Right renal cortex interstitium (tissue), 3 donors: ENCODE measurements at regions not wholly inside any gene's neighbourhood (a gene's known extent, or its start where the extent isn't known, plus 50 kb on each side); places are given as distances from the start of the nearest gene placed in this dataset.

Experiments used
- DNase-seq, 3 donors: peaks; one replicate each; pipeline ENCODE4 v3.0.0-alpha.2; 2013; ENCODE audit warnings: low read depth in 3 of 3, low spot score in 2 of 3

DNA sequence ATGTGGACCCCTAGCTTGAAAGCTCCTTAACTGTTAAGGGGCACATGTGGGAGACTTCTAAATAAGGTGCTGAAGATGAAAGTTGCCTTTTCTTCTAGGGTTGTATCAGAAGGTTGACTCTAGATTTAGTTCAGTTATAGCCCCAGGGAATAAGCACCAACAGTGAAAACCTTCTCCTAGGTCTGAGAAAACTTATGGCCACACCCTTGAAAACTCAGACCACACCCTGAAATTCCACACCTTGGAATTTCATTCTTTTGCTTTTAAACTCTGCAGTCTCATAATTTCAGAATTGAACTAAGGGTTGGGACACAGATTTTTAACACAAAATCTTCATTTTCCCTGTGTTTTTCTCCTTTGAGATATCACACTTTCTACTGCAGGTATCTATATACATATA is 355.8 kb upstream of the IL12A start:
- DNase-seq: no peak

DNA sequence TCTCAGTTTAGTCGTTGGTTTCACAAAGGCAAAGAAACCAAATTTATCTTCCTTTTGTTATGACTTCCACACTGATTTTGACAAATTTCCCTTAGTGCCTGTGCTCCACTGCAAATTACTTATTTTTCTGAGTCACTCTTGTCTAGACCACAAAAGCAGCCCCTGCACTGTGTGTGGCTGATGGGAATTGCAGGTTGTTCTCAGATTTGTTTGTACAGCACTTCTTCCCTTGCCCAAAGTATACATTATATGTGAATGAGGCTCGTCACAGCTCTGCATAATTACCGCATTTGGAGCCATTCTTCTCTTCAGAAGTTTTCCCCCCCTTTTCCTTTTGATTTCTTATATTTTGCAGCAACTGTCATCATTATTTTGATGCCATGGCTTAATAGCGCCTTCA is 354.2 kb upstream of the IL12A start:
- no peak for DNase-seq

DNA sequence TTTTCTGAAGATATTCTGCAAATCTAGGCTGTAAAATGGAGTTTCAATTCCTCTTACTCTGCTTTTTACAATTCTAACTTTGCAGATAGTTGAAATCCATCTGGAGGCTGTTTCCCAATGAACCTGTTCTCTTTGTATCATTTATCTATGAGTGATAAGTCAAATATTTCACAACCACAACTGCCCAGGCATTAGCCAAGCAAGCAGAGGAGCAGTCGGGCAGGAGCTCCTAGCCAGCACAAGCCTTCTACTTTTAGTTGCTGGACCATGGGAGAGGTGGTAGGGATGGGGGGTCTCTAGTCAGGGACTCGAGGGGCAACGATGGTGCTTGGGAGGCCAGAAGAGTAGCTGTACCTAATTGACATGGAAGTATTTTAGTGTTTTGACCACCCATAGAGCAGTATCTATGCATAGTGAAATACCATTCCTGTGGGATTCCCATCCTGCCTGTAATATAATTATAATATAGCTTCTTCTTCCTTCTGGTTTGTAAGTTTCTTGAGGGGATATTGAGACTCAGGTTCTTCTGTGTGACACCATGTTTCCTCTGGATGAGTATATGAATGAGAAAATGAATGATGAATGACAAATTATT is 353.5 kb upstream of the IL12A start:
- DNase-seq: no peak

DNA sequence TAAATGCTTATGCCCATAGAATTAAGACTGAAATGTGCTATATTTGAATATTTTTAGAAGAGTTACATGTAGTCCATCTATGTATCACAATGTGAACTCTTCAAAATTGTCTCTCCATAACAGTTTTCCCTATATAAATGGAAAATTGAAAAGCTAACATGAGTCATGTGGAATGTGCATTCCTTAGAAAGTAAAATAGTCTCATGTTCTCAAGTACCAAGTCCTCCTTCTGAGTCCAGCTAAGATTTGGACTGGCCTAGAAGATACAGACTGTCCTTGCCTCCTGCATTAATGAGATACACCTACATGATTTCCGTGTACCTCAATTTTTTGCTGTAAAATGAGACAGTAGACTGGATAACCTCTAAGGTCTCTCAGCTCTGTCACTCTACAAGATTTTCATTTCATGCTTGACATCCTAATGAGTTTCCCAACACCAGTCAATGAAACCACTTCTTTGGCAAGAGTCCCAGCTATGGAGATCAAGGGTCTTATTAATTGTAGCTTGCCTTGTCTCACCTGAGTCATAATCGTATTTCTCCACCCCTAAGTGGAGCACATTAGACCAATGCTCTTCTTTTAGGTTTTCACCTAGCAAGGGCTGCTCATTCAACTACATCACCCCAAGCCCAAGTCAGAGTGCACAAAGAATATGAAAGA is 350.6 kb upstream of the IL12A start:
- DNase-seq: no peak

DNA sequence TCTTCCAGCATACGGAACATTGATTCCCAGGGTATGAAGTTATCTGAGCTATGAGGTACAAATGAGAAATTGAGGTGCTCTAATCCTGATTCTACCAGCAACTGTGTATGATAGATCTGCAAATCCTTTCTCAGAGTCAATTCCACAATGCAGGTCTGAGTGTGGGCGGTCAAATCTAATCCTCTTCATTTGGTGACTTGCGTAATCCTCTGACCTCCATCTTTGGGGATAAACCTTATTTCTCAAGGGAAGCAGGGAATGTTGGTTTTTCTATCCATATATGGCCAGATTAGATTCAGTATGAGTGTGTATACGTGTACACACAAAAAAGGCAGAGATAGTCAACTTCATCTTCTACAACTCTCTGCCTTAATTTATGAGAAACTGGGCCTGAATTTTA is 348.4 kb upstream of the IL12A start:
- no peak for DNase-seq

DNA sequence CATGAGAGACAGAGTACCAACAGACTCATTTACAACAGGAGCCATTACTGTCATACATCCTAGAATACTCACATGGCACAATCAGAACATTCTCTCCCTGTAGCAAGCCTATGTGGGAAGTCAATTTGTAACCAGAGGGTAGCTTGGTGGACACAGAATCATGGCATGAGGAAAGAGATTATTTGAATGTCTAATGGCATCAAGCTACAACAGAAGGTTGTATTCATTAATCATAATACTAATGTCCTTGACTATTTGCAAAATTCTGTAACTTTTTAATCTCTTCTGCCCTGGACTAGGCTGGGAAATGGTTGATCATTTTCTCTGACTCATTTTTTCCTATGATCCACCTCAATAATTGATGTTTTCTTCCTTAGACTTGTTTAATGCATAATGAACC is 345.2 kb upstream of the IL12A start:
- DNase-seq: no peak

DNA sequence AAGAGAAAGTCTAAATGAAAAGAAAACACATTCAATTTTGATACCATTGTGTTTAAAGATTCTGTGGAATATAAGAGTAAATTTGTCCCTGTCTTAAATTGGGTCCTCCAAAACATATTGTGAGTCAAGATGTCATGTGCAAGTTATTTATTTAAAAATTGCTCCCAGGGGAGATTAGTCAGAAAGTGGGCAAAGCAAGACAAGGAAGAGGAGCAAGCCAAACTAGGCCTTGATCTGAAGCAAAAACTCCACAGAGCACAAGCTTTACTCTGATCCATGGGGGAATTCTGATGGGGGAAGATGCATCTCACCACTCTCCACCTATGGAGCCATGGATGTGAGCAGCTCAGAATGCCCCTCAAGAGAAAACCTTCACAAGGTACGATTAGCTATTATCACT is 342.8 kb upstream of the IL12A start:
- DNase-seq: no peak

DNA sequence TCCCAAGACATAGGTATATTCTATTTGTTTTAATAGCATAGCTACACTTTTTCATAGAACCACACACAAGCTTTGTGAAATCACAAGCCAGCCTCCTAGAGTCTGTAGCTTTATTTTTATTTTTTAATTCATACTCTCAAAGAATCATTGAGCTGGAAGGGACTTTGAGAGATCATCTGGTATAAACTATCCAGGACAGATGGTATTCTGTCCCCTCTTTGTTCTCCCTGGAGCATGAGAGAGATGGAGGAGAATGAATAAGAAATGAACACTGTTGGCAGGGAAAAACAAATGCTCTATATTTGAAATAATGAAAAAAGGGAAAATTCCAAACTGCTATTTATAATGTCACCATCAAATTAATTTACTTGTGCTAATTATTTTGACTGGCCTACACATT is 338.7 kb upstream of the IL12A start:
- no peak for DNase-seq

DNA sequence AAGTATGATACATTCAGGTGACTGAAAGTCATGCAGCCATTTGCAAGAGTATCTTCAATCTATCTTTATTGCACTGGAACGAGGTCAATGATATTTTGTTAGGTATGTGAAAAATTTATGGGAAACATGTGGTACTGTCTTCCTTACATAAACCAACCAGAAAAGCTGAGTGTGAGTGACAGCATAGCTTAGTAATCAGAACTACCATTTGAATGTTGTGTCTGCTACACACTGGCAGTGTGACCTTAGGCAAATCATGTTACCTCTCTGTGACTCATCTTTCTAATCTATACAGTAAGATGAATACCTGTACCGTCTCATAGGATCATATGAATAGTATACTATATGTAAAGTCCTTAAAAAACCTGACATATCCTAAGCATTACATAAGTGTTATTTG is 337.9 kb upstream of the IL12A start:
- DNase-seq: no peak

DNA sequence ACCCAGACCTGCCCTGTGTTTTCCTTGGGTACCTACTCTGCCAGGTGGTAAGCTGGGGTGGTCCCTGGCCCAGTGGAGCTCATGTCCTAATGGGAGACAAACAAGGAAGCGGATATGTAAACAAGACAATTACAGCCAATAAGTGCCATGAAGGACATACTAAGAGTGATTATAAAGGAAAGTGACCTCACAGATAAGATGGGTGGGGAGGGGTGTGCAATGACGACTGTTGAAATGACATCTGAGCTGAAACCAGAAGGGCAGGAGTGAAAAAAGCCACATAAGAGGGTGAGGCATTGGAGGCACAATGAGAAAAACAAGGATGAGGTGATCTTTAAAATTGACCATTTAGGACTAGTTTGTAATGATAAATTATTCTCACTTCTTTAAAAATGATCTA is 336.2 kb upstream of the IL12A start:
- no peak for DNase-seq

DNA sequence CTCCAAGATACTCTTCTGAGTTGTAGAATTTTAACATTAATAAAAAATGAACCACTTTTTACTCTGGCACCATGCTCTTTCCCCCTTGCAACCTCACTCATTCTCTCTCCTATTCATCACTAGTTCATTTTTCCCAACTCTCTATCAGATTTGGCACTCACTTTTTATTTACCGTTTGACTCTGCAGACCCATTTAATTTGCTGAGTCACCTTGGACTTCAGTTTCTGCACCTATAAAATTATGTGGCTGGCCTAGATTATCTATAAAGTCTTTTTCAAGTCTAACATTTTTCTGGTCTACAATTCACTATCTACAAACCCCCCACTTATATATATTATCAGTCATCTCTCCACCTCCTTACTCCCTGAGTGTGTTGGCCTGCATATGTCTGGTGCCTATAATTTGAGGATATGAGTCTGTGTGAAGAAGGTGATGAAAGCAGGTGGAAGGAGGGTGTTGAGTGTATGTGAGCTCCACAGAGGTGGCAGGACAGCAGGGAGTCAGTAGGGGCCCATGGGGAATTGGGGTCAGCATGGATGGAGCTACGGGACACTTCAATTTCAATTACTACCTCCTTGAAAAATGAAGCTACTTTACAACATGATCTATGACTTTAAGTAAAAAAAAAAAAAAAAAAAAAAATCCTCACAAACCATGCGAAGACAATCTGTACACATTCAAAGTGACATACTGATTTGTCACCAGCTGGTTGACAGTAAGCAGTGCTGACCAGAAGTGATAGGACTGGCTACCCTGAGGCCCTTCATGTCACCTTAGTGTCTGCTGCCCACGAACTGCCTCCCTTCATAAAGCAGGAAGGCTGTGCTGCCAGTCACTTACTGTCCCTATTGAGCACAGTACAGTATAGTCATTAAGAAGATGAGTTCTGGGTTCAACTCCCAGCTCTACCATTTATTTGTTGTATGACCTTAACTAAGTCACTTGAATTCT is 334.2 kb upstream of the IL12A start:
- DNase-seq: no peak

DNA sequence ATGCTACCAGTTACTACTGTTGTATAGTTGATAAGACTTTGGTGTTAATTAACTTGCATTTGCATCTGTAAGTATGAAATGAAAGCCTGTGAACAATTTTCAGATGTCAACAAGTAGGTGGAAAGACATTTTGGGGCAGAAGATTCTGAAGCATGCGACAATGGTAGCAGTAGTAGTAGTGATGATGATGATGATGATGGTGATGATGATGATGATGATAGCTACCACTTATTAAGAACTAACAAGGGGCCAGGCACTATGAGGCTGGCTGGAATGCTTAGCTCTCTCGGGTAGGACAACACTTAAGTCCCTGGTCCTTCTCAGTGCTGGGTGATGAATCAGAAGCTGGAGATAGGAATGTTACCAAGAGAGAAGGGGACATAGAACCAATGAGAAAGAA is 333.4 kb upstream of the IL12A start:
- no peak for DNase-seq

DNA sequence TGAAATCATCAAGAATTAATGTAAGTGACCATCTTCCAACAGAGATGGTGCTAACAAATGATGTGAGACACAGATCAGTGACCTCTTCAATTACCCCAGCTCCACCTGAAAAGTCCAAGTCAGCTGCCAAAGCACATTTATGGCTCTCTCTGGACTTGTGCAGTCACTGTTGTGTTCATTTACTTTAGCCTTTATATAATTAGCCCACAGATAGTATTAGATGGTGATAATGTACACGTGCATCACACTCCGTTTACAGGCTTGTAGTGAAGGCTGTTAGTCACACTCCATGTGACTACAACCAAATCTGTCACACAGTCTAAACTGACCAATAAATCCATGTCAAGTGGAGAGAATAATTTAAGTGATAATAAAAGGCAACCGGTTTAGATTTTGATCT is 331.5 kb upstream of the IL12A start:
- DNase-seq: no peak

DNA sequence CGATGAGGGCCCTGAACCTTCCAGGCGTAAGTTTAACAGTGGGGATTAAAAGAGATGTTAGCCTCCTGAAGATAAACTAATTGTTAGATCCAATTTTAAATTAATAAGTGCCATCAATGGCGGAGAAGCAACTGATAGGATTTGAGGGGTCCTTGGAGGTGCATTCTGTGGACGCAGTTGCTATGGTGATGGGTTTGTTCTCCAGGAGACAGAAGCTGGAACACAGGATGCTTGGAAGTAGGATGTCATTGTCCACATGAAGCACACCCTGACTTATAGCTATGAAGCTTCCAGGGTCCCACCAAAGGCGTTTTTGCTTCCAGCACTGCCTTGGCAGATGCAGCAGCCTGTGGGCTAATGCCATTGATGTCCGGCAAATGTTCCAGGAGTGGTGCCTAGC is 331.0 kb upstream of the IL12A start:
- no peak for DNase-seq

DNA sequence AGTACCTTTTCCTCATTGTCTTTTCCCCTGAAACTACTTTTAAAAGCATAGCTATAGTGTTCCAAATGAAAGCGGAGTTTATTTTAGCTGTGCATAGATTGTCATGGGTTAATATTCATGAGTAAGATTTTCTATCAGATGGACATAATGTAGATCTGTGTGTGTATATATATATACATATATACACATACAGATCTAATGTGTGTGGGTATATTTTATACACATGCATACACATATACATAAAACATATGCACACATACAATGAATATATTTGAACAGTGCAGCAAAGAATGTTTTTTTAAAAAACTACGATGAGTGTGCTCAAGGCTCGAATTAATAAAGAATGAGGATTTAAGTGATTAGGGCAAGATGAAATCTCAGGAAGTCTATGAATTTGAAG is 328.3 kb upstream of the IL12A start:
- DNase-seq: no peak

DNA sequence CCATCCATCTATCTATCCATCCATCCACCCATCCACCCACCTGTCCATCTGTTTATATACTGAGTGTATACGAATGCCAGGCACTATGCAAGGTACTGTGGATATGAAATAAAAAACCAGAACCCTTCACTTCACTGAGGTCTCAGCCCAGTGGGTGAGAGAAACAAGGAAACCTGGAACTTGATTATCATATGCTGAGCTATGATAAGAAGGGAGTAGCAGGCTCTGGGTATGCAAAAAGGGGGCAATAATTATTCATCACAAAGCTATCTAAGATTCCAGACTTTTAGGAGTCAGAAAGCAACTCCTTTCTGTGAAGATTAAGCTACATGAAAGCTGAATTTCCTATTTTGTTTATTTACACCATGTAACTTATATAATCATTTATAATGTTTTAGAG is 327.7 kb upstream of the IL12A start:
- DNase-seq: no peak

DNA sequence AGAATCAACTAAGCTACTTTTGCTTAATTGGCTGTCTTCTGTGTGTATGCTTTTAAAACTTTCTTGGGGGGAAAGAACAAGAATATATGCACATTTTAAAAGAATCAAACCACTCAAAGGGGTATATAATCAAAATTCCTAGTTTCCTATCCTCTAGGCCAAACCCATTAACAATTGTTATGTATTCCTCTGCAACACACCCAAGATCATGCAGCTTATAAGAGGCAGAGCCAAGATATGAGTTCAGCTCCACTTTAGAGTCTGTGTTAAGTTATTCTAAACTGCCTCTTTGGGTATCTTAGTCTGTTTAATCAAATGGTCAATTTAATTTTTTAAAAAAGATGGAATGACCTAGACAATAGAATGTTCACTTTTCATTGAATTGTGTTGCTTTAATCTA is 326.1 kb upstream of the IL12A start:
- no peak for DNase-seq

DNA sequence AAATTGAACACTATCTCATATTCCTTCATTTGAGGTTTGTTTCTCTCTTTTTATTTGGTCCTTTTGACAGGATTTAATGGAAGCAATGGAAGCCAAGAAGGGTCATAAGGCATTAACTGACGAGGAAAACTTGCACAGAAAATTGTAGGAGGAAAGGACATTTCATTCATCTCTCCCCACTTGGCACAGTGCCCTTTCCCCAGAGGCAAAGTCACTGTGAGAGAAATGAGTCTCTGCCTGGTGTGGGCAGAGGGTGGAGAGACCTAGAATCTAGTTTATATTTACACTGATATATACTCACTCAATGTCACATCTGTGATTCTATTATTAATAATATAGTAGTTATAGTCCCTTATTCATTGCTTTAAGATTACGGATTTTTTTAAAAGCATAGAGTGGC is 324.6 kb upstream of the IL12A start:
- DNase-seq: no peak

DNA sequence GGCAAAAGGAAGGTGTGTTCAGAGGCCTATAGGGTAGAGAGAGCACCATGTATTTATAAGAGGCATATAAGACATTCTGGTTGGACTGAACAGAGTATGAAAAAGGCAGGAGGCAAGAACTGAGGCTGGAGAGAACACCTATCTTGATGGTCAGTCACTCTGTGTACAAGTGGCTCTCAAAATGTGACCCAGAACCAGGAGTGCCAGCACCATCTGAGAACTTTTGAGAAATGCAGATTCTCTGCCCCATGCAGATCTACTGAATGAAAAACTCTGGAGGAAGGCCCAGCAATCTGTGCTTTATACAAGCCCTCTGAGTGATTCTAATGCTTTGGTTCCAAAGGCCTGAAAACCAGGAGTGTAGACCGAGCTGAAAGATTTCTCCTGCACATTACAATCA is 324.0 kb upstream of the IL12A start:
- no peak for DNase-seq

DNA sequence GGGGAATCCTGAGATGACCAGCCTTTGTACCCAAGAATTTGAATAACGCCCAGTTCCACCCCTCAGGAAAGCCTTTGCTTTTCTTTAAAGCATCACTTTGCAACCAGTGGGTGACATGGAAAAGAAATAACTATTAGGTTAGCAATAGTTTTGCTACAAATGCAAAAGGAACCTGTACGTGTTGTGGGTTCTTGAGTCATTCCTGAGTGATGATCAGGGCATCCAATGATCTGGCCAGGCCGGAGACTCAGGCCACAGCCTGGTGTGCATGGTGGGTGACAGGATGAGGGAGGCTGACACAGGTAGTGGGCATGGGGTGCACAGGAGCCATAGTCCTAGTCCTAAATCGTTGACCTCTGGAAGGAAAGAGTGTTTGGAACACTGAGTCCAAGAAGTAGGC is 321.4 kb upstream of the IL12A start:
- no peak for DNase-seq

DNA sequence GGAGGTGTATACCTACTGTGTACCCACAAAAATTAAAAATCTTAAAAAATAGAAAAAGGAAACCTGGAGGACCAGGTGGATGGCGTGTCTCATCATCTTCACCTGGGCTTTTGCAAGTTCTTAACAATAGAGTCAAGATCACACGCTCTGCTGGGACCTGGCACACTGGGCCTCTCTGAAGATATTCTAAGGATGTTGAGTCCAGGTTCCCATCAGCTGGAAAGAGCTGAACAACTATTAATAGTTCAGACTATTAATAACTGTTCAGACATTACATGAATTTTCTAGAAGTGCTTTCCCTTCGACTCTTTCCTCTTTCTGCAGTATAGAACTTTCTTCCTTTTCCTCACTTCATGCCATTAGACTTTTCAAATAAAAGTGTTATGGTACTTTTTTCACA is 320.2 kb upstream of the IL12A start:
- DNase-seq: no peak

DNA sequence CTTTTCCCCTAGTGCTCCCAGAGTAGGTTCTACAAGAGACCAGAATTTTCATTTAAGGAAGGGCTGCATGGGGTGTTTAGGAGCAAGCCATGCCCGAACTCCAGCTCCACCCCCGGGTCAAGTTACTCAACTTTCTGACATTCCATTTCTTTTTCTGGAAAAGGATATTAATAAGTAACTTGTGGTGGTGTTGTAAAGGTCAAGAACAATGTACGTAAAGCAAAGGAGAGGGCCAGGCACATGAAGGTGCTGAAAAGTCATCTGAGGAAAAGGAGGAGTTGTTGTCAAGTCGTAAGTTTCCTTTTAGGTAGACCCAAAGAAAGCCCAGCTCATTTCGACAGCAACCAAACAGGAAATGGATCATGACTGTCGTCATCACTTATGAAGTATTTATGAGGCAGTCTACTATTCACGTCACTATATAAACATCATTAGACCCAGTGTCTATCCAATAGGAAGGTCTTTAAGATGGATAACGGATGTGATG is 319.6 kb upstream of the IL12A start:
- no peak for DNase-seq
